ENCODE measurements at regions not wholly inside any gene's neighbourhood (a gene's known extent, or its start where the extent isn't known, plus 50 kb on each side); places are given as distances from the start of the nearest gene placed in this dataset.

GRCh38 chr13:105448811-105449210 lies 1086.7 kb downstream of the EFNB2 start:
- DNase-seq (ENCODE audit: low read depth): no peak
- no peaks in the 10 kb centered on the region for H3K36me3 ChIP-seq (ENCODE audit: control insufficient read depth, insufficient read depth, low read length)
- no peak overlapping the region for H3K4me3 ChIP-seq (ENCODE audit: low read depth, low read length)
- no peak for TF ChIP-seq CTCF (IDR thresholded peaks at IDR 0.05; ENCODE audit: insufficient read depth, low read depth, low read length)
- no peaks in the 10 kb centered on the region for H3K27me3 ChIP-seq (ENCODE audit: control insufficient read depth, insufficient read depth, low read length)
- POLR2A ChIA-PET: no interaction called here
- CTCF ChIA-PET: no interaction called here

- ChIA-PET CTCF (no interaction called here), POLR2A (no interaction called here)
- no peaks in the 10 kb centered on the region for H3K36me3 ChIP-seq (ENCODE audit: control insufficient read depth, insufficient read depth, low read length)
- no peak for DNase-seq (ENCODE audit: low read depth)
- H3K4me3 ChIP-seq (ENCODE audit: low read depth, low read length): no peak overlapping the region
- no peak for TF ChIP-seq CTCF (IDR thresholded peaks at IDR 0.05; ENCODE audit: insufficient read depth, low read depth, low read length)
- H3K27me3 ChIP-seq (ENCODE audit: control insufficient read depth, insufficient read depth, low read length): no peaks in the 10 kb centered on the region
Observed at GRCh38 chr13:105446197-105446596, 1089.3 kb downstream of the EFNB2 start.

- CTCF ChIA-PET: no interaction called here
- H3K4me3 ChIP-seq (ENCODE audit: low read depth, low read length): no peak overlapping the region
- POLR2A ChIA-PET: no interaction called here
- H3K27me3 ChIP-seq (ENCODE audit: control insufficient read depth, insufficient read depth, low read length): no peaks in the 10 kb centered on the region
- H3K36me3 ChIP-seq (ENCODE audit: control insufficient read depth, insufficient read depth, low read length): no peaks in the 10 kb centered on the region
- no peak for DNase-seq (ENCODE audit: low read depth)
- no peak for TF ChIP-seq CTCF (IDR thresholded peaks at IDR 0.05; ENCODE audit: insufficient read depth, low read depth, low read length)
Observed at GRCh38 chr13:105445796-105446195, 1089.7 kb downstream of the EFNB2 start.

- DNase-seq (ENCODE audit: low read depth): peak; percentile 87
- TF ChIP-seq CTCF (IDR thresholded peaks at IDR 0.05; ENCODE audit: insufficient read depth, low read depth, low read length): no peak
- POLR2A ChIA-PET: no interaction called here
- no peak overlapping the region for H3K4me3 ChIP-seq (ENCODE audit: low read depth, low read length)
- no peaks in the 10 kb centered on the region for H3K36me3 ChIP-seq (ENCODE audit: control insufficient read depth, insufficient read depth, low read length)
- CTCF ChIA-PET: no interaction called here
- no peaks in the 10 kb centered on the region for H3K27me3 ChIP-seq (ENCODE audit: control insufficient read depth, insufficient read depth, low read length)
Observed at GRCh38 chr13:105442949-105443699, 1092.3 kb downstream of the EFNB2 start.

GRCh38 chr13:105442040-105442439 lies 1093.4 kb downstream of the EFNB2 start:
- ChIA-PET CTCF (no interaction called here), POLR2A (no interaction called here)
- Histone ChIP-seq H3K27me3 (ENCODE audit: control insufficient read depth, insufficient read depth, low read length) (no peaks in the 10 kb centered on the region), H3K4me3 (ENCODE audit: low read depth, low read length) (no peak overlapping the region), H3K36me3 (ENCODE audit: control insufficient read depth, insufficient read depth, low read length) (no peaks in the 10 kb centered on the region)
- DNase-seq (ENCODE audit: low read depth): no peak
- TF ChIP-seq CTCF (IDR thresholded peaks at IDR 0.05; ENCODE audit: insufficient read depth, low read depth, low read length): no peak

All from BJ (cell line).